NCI-H748 (cell line): ENCODE measurements at regions not wholly inside any gene's neighbourhood (a gene's known extent, or its start where the extent isn't known, plus 50 kb on each side); places are given as distances from the start of the nearest gene placed in this dataset.

ENCODE experiments used
- DNase-seq: peaks from one replicate; lab custom pipeline; 2025; ENCODE audit not compliant: unreplicated experiment; lab: John Stamatoyannopoulos, UW

GRCh38 chr13:108360139-108360538, 90.6 kb downstream of the TNFSF13B start:
- peak; percentile 12 for DNase-seq

DNA sequence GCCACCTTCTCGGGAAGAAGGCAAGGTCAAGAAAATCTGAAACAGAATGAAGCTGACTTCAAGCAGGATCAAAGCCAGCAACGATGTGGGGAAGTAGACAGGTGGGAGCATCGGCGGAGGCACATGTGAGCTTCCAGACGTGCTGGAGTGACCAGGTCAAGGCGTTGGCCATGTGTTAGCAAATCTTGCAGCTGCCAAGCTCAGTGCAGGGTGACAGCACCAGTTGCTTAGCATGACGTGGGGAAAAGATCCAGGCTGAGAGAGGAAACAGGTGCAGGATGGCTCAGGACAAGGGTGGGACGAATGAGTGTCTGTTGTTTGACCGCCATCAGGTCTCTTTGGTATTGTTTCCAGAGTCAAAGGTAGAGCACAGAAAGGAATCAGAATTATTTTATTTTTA, 92.3 kb downstream of the TNFSF13B start:
- peak; percentile 62 for DNase-seq

DNA sequence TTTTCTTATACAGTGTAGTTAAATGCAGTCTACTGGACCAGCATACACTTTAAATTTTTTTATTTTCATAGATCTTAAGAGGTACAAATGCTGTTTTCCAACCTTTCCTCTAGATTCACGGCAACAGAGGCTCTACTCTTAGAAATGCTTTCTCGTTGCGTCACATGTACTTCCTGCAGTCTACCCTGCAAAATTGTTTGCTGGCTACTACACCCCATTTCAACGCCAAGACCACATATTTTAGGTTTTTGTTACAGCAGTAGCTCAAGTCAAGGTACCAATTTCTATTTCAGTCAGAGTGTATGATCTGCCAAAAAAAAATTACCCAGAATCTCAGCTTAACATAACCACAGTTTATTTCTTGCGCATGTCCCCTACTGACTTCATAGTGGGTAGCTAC, 94.1 kb downstream of the TNFSF13B start:
- DNase-seq: no peak

- DNase-seq: no peak
These were observed 95.7 kb downstream of the TNFSF13B start for GRCh38 chr13:108365255-108365654.

- no peak for DNase-seq
These were observed 98.9 kb downstream of the TNFSF13B start for GRCh38 chr13:108368250-108368905.

GRCh38 chr13:108369412-108369811, 99.9 kb downstream of the TNFSF13B start:
- DNase-seq: no peak

DNA sequence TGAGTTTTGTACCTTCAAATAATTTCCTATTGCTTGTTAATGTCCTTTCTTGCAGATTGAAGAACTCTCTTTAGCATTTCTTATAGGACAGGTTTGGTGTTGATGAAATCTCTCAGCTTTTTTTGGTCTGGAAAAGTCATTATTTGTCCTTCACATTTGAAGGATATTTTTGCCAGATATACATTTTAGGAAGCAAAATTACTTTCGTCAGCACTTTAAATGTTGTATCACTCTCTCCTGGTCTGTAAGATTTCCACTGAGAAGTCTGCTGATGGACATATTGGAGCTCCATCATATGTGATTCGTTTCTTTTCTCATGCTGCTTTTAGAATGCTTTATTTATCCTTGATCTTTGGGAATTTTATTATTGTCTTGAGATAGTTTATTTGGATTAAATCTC, 105.5 kb downstream of the TNFSF13B start:
- no peak for DNase-seq

- DNase-seq: no peak
These were observed 106.3 kb downstream of the TNFSF13B start for GRCh38 chr13:108375772-108376171.

- no peak for DNase-seq
These were observed 106.8 kb downstream of the TNFSF13B start for GRCh38 chr13:108376308-108376707.

GRCh38 chr13:108377646-108378206, 108.2 kb downstream of the TNFSF13B start:
- DNase-seq: no peak

DNA sequence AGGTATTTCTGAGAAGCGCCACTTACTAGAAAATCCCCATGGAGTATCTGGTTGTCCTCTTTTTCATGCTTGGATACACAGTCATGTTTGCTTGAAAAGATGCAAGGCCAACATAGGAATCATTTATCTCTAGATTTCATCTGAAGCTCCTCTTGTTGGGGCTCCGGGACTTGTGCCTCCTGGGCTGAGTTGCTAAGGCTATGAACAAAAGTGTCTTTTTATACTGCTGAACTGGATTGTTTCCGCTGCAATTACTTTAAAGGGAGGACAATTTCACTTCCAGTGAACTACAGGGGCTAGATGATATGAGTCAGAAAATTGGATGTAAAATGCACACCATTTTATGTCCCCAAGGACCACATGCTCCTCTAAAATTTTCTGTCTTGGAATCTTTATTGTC, 114.1 kb downstream of the TNFSF13B start:
- DNase-seq: no peak

DNA sequence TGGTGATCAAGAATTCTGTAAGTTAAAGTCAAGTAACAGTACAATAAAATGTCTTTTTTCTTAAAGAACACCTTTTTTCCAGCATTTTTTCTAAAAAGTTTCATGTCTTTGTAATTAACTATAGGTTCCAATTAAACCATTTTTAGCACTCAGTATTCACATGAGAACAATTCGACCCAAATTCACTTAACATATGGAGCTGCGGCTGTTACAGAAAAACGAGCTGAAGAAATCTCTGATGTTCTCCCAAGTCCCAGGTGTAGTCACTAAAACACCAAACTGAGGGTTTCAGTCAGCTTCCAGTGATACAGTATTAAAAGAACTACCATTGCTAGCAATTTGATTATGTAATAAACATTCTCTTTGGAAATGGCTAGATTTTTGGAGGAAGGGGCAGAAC, 117.6 kb downstream of the TNFSF13B start:
- DNase-seq: no peak

DNA sequence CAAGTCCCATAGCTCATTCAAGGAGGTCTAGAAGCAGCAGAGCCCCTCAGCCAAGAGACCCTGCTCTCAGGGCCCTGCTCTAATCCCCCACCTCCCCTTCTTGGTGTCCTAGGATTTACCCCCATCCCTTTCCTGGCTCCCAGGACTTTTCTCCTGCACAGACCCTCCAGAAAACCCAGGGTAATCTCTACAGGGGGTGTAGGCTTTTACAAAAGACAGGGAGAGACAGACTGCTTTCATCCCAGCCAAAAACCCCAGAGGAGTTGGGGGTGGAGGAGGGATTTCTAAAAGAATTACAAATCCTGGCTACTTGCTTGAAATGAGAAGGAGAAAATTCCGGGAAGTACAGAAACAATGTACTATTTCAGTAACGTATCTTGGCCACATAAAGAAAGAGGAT, 133.3 kb downstream of the TNFSF13B start:
- no peak for DNase-seq

- no peak for DNase-seq
These were observed 138.0 kb downstream of the TNFSF13B start for GRCh38 chr13:108407495-108407894.

- no peak for DNase-seq
These were observed 139.2 kb downstream of the TNFSF13B start for GRCh38 chr13:108408672-108409071.

- no peak for DNase-seq
These were observed 140.2 kb downstream of the TNFSF13B start for GRCh38 chr13:108409730-108410129.

GRCh38 chr13:108419768-108420167, 150.2 kb downstream of the TNFSF13B start:
- no peak for DNase-seq

- no peak for DNase-seq
These were observed 155.5 kb downstream of the TNFSF13B start for GRCh38 chr13:108425056-108425455.

- DNase-seq: no peak
These were observed 157.4 kb downstream of the TNFSF13B start for GRCh38 chr13:108426893-108427292.

- no peak for DNase-seq
These were observed 157.8 kb downstream of the TNFSF13B start for GRCh38 chr13:108427355-108427754.

- DNase-seq: no peak
These were observed 159.2 kb downstream of the TNFSF13B start for GRCh38 chr13:108428691-108429090.

- DNase-seq: no peak
These were observed 164.6 kb downstream of the TNFSF13B start for GRCh38 chr13:108433976-108434755.
